Hepatocyte (in vitro differentiated cells): ENCODE measurements at regions not wholly inside any gene's neighbourhood (a gene's known extent, or its start where the extent isn't known, plus 50 kb on each side); places are given as distances from the start of the nearest gene placed in this dataset.

Experiments
- EZH2phosphoT487 ChIP-seq: fragments of 200-600 bp; sonication (generic); IDR thresholded peaks from one replicate; pipeline ENCODE4 v1.6.1; 2018; ENCODE audit warnings: antibody characterized with exemption, mild to moderate bottlenecking, low read depth, moderate library complexity; ENCODE audit not compliant: unreplicated experiment, severe bottlenecking
- TF ChIP-seq, protein P1 (sequence below): fragments of 200-600 bp; sonication (generic); IDR thresholded peaks from 2 replicates; pipeline ENCODE4 v1.5.1; 2016; ENCODE audit warnings: antibody characterized with exemption, mild to moderate bottlenecking; ENCODE audit not compliant: poor library complexity

DNA sequence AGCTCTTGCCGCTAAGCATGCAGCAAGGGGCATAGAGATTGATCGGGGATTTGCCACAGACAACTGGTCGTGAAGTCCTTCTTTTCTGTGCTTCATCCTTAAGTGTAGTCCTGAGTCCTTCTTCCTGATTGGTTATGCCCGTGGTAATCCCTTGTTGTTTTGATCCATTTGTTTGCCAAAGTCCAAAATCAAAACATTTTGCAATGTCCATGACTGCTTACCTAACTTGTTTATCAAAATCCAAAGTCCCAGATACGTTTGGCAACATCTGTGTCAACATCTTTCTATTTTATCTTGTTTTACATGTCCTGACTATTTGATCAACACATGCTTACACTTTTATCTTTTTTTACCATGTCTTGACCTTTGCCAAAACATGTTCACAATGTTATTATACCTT lies 229.0 kb upstream of the ZNF804A start:
- no peak for TF ChIP-seq EZH2phosphoT487
- TF ChIP-seq, protein P1, sequence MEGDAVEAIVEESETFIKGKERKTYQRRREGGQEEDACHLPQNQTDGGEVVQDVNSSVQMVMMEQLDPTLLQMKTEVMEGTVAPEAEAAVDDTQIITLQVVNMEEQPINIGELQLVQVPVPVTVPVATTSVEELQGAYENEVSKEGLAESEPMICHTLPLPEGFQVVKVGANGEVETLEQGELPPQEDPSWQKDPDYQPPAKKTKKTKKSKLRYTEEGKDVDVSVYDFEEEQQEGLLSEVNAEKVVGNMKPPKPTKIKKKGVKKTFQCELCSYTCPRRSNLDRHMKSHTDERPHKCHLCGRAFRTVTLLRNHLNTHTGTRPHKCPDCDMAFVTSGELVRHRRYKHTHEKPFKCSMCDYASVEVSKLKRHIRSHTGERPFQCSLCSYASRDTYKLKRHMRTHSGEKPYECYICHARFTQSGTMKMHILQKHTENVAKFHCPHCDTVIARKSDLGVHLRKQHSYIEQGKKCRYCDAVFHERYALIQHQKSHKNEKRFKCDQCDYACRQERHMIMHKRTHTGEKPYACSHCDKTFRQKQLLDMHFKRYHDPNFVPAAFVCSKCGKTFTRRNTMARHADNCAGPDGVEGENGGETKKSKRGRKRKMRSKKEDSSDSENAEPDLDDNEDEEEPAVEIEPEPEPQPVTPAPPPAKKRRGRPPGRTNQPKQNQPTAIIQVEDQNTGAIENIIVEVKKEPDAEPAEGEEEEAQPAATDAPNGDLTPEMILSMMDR, result no peak
